ENCODE measurements at regions not wholly inside any gene's neighbourhood (a gene's known extent, or its start where the extent isn't known, plus 50 kb on each side); places are given as distances from the start of the nearest gene placed in this dataset.

GRCh38 chr11:23398052-23398451, 537.8 kb upstream of the CCDC179 start:
- DNase-seq (ENCODE audit: low spot score), result no peak
- Histone ChIP-seq H3K9me3 (ENCODE audit: low read depth, low read length, poor library complexity, severe bottlenecking) (no peaks in the 10 kb centered on the region), H3K27ac (ENCODE audit: low read depth, low read length, poor library complexity, severe bottlenecking) (no peak overlapping the region), H3K4me3 (ENCODE audit: low read depth, low read length, poor library complexity, severe bottlenecking) (no peak overlapping the region), H3K4me1 (ENCODE audit: insufficient read depth, low read length, poor library complexity, severe bottlenecking) (no peaks in the 10 kb centered on the region), H3K36me3 (ENCODE audit: insufficient read depth, low read length, poor library complexity, severe bottlenecking) (no peaks in the 10 kb centered on the region), H3K27me3 (replicated peaks; ENCODE audit: insufficient read depth, low read depth, low read length, poor library complexity) (no peaks in the 10 kb centered on the region)
- no TSS peak for BruUV-seq (replicated peaks)
- intact Hi-C loops (cut with micrococcal nuclease; ENCODE audit: unreplicated experiment), result no loop called here
- TF ChIP-seq CTCF (conservative IDR thresholded peaks at IDR 0.05; ENCODE audit: low read depth, low read length), result no peak
- TF ChIP-seq EZH2 (IDR thresholded peaks at IDR 0.05; ENCODE audit: borderline replicate concordance, low read depth, low read length, poor library complexity, severe bottlenecking), result no peak
- CTCF ChIA-PET, result no interaction called here
- POLR2A ChIA-PET (ENCODE audit: low non-redundant PET), result no interaction called here

GRCh38 chr11:23399995-23400394, 539.7 kb upstream of the CCDC179 start:
- CTCF ChIA-PET, result no interaction called here
- no peak overlapping the region for H3K27ac ChIP-seq (ENCODE audit: low read depth, low read length, poor library complexity, severe bottlenecking)
- intact Hi-C loops (cut with micrococcal nuclease; ENCODE audit: unreplicated experiment), result no loop called here
- POLR2A ChIA-PET (ENCODE audit: low non-redundant PET), result no interaction called here
- no peaks in the 10 kb centered on the region for H3K27me3 ChIP-seq (replicated peaks; ENCODE audit: insufficient read depth, low read depth, low read length, poor library complexity)
- TF ChIP-seq EZH2 (IDR thresholded peaks at IDR 0.05; ENCODE audit: borderline replicate concordance, low read depth, low read length, poor library complexity, severe bottlenecking) (no peak), CTCF (conservative IDR thresholded peaks at IDR 0.05; ENCODE audit: low read depth, low read length) (no peak)
- H3K9me3 ChIP-seq (ENCODE audit: low read depth, low read length, poor library complexity, severe bottlenecking), result no peaks in the 10 kb centered on the region
- no peaks in the 10 kb centered on the region for H3K36me3 ChIP-seq (ENCODE audit: insufficient read depth, low read length, poor library complexity, severe bottlenecking)
- BruUV-seq (replicated peaks), result no TSS peak
- H3K4me3 ChIP-seq (ENCODE audit: low read depth, low read length, poor library complexity, severe bottlenecking), result no peak overlapping the region
- DNase-seq (ENCODE audit: low spot score), result no peak
- no peaks in the 10 kb centered on the region for H3K4me1 ChIP-seq (ENCODE audit: insufficient read depth, low read length, poor library complexity, severe bottlenecking)

GRCh38 chr11:23403210-23404185, 543.2 kb upstream of the CCDC179 start:
- TF ChIP-seq EZH2 (IDR thresholded peaks at IDR 0.05; ENCODE audit: borderline replicate concordance, low read depth, low read length, poor library complexity, severe bottlenecking) (no peak), CTCF (conservative IDR thresholded peaks at IDR 0.05; ENCODE audit: low read depth, low read length) (no peak)
- no peaks in the 10 kb centered on the region for H3K4me1 ChIP-seq (ENCODE audit: insufficient read depth, low read length, poor library complexity, severe bottlenecking)
- POLR2A ChIA-PET (ENCODE audit: low non-redundant PET), result no interaction called here
- H3K27me3 ChIP-seq (replicated peaks; ENCODE audit: insufficient read depth, low read depth, low read length, poor library complexity), result no peaks in the 10 kb centered on the region
- CTCF ChIA-PET, result no interaction called here
- no peak overlapping the region for H3K27ac ChIP-seq (ENCODE audit: low read depth, low read length, poor library complexity, severe bottlenecking)
- H3K9me3 ChIP-seq (ENCODE audit: low read depth, low read length, poor library complexity, severe bottlenecking), result no peaks in the 10 kb centered on the region
- H3K36me3 ChIP-seq (ENCODE audit: insufficient read depth, low read length, poor library complexity, severe bottlenecking), result no peaks in the 10 kb centered on the region
- no TSS peak for BruUV-seq (replicated peaks)
- DNase-seq (ENCODE audit: low spot score), result no peak
- H3K4me3 ChIP-seq (ENCODE audit: low read depth, low read length, poor library complexity, severe bottlenecking), result no peak overlapping the region
- intact Hi-C loops (cut with micrococcal nuclease; ENCODE audit: unreplicated experiment), result no loop called here
